NOMO-1 (cell line): ENCODE measurements at regions not wholly inside any gene's neighbourhood (a gene's known extent, or its start where the extent isn't known, plus 50 kb on each side); places are given as distances from the start of the nearest gene placed in this dataset.

ENCODE experiments used
- DNase-seq, 2 experiments: peaks; one replicate each; lab custom pipeline; 2025; ENCODE audit not compliant: unreplicated experiment in 2 of 2; lab: John Stamatoyannopoulos, UW

GRCh38 chr2:120878970-120879369, 143.3 kb downstream of the GLI2 start:
- no peak for DNase-seq

GRCh38 chr2:120879431-120880295, 144.0 kb downstream of the GLI2 start:
- DNase-seq: no peak

GRCh38 chr2:120880381-120880780, 144.7 kb downstream of the GLI2 start:
- no peak for DNase-seq

- DNase-seq: no peak
These were observed 146.5 kb downstream of the GLI2 start for GRCh38 chr2:120881981-120882788.

GRCh38 chr2:120883607-120884440, 148.2 kb downstream of the GLI2 start:
- no peak for DNase-seq

- DNase-seq: no peak
These were observed 149.0 kb downstream of the GLI2 start for GRCh38 chr2:120884472-120885290.

- DNase-seq: no peak
These were observed 149.7 kb downstream of the GLI2 start for GRCh38 chr2:120885321-120885720.

- no peak for DNase-seq
These were observed 150.1 kb downstream of the GLI2 start for GRCh38 chr2:120885749-120886148.

- DNase-seq: no peak
These were observed 151.1 kb downstream of the GLI2 start for GRCh38 chr2:120886534-120887319.

- no peak for DNase-seq
These were observed 151.6 kb downstream of the GLI2 start for GRCh38 chr2:120887320-120887697.

GRCh38 chr2:120887741-120888231, 152.1 kb downstream of the GLI2 start:
- no peak for DNase-seq

- DNase-seq: no peak
These were observed 153.2 kb downstream of the GLI2 start for GRCh38 chr2:120888851-120889250.

GRCh38 chr2:120889936-120890335, 154.3 kb downstream of the GLI2 start:
- DNase-seq: no peak

GRCh38 chr2:120890566-120891360, 155.1 kb downstream of the GLI2 start:
- no peak for DNase-seq

- DNase-seq: no peak
These were observed 156.8 kb downstream of the GLI2 start for GRCh38 chr2:120892271-120892966.

GRCh38 chr2:120892967-120893667, 157.4 kb downstream of the GLI2 start:
- no peak for DNase-seq
